WTC11 (cell line): ENCODE measurements at regions not wholly inside any gene's neighbourhood (a gene's known extent, or its start where the extent isn't known, plus 50 kb on each side); places are given as distances from the start of the nearest gene placed in this dataset.

Experiments
- ATAC-seq: fragments of 200-7000 bp; cut with Tn5 transposase; 2 replicates; pipeline ENCODE4 v1.10.0; 2021; ENCODE audit warnings: mild to moderate bottlenecking, moderate library complexity
- CTCF ChIA-PET: fragments of 300-600 bp; sonication (Branson Sonifier 250); formaldehyde crosslinking; loops from one replicate; lab custom pipeline; 2021; ENCODE audit warnings: antibody characterized with exemption; lab: Charles Lee
- POLR2A ChIA-PET: fragments of 350-600 bp; sonication (Branson Sonifier 250); formaldehyde crosslinking; loops from one replicate; lab custom pipeline; 2021; ENCODE audit warnings: antibody characterized with exemption; lab: Charles Lee
- DNase-seq: peaks from one replicate; pipeline ENCODE4 v3.0.0; 2021; ENCODE audit warnings: low spot score
- H3K27ac Mint-ChIP-seq: 2 replicates; pipeline ENCODE4 v1.8.0; 2021; ENCODE audit warnings: mixed read lengths
- H3K27me3 Mint-ChIP-seq: 2 replicates; pipeline ENCODE4 v1.8.0; 2021; ENCODE audit warnings: low read depth, mild to moderate bottlenecking, moderate library complexity, mixed read lengths
- H3K36me3 Mint-ChIP-seq: 2 replicates; pipeline ENCODE4 v1.8.0; 2021; ENCODE audit warnings: mixed read lengths
- H3K4me1 Mint-ChIP-seq: 2 replicates; pipeline ENCODE4 v1.8.0; 2022; ENCODE audit warnings: mixed read lengths
- H3K4me3 Mint-ChIP-seq: 2 replicates; pipeline ENCODE4 v1.8.0; 2021; ENCODE audit warnings: mild to moderate bottlenecking, moderate library complexity, mixed read lengths
- H3K9me3 Mint-ChIP-seq: 2 replicates; pipeline ENCODE4 v1.8.0; 2021; ENCODE audit warnings: mixed read lengths
- ATF3 ChIP-seq: sonication (generic); formaldehyde crosslinking; conservative IDR thresholded peaks from 2 replicates; pipeline ENCODE4 v1.8.1; 2022; ENCODE audit warnings: mild to moderate bottlenecking, missing genetic modification reagents
- CREB1 ChIP-seq: sonication (generic); formaldehyde crosslinking; IDR thresholded peaks from 2 replicates; pipeline ENCODE4 v1.8.0; 2023; ENCODE audit warnings: mild to moderate bottlenecking, missing genetic modification reagents
- E2F4 ChIP-seq: sonication (generic); formaldehyde crosslinking; IDR thresholded peaks from 2 replicates; pipeline ENCODE4 v1.8.1; 2022; ENCODE audit warnings: low read depth, mild to moderate bottlenecking, moderate library complexity, missing genetic modification reagents, borderline replicate concordance
- GABPB1 ChIP-seq: sonication (generic); formaldehyde crosslinking; IDR thresholded peaks from 2 replicates; pipeline ENCODE4 v1.8.1; 2023; ENCODE audit warnings: mild to moderate bottlenecking, missing genetic modification reagents
- GRHL2 ChIP-seq: fragments of 250-450 bp; sonication (Bioruptor Pico); IDR thresholded peaks from 2 replicates; pipeline ENCODE4 v1.8.0; 2022; ENCODE audit warnings: mild to moderate bottlenecking, moderate library complexity; ENCODE audit not compliant: insufficient replicate concordance, severe bottlenecking
- IRF2 ChIP-seq: sonication (generic); formaldehyde crosslinking; IDR thresholded peaks from 2 replicates; pipeline ENCODE4 v1.8.0; 2022; ENCODE audit warnings: low read depth, missing genetic modification reagents, borderline replicate concordance
- JUN ChIP-seq: sonication (generic); formaldehyde crosslinking; IDR thresholded peaks from 2 replicates; pipeline ENCODE4 v1.8.0; 2023; ENCODE audit warnings: mild to moderate bottlenecking, missing genetic modification reagents
- MLX ChIP-seq: sonication (generic); formaldehyde crosslinking; IDR thresholded peaks from 2 replicates; pipeline ENCODE4 v1.8.1; 2023; ENCODE audit warnings: mild to moderate bottlenecking, missing genetic modification reagents, moderate library complexity
- OVOL2 ChIP-seq: fragments of 250-450 bp; sonication (Bioruptor Pico); IDR thresholded peaks from 2 replicates; pipeline ENCODE4 v1.9.0; 2021; ENCODE audit warnings: mild to moderate bottlenecking, borderline replicate concordance
- SMAD3 ChIP-seq: sonication (generic); formaldehyde crosslinking; IDR thresholded peaks from 2 replicates; pipeline ENCODE4 v1.8.0; 2022; ENCODE audit warnings: missing genetic modification reagents, mild to moderate bottlenecking, borderline replicate concordance
- SOX15 ChIP-seq: fragments of 250-450 bp; sonication (Bioruptor Pico); IDR thresholded peaks from 2 replicates; pipeline ENCODE4 v1.9.0; 2021; ENCODE audit warnings: mild to moderate bottlenecking
- TCF7 ChIP-seq: sonication (generic); formaldehyde crosslinking; IDR thresholded peaks from 2 replicates; pipeline ENCODE4 v1.8.0; 2022; ENCODE audit warnings: mild to moderate bottlenecking, low read depth, missing genetic modification reagents, moderate library complexity
- TEAD1 ChIP-seq: sonication (generic); formaldehyde crosslinking; IDR thresholded peaks from 2 replicates; pipeline ENCODE4 v1.8.0; 2022; ENCODE audit warnings: mild to moderate bottlenecking, missing genetic modification reagents
- ZBTB21 ChIP-seq: sonication (generic); formaldehyde crosslinking; IDR thresholded peaks from 2 replicates; pipeline ENCODE4 v1.8.1; 2023; ENCODE audit warnings: mild to moderate bottlenecking, missing genetic modification reagents, borderline replicate concordance
- ZBTB43 ChIP-seq: sonication (generic); formaldehyde crosslinking; IDR thresholded peaks from 2 replicates; pipeline ENCODE4 v1.8.1; 2023; ENCODE audit warnings: mild to moderate bottlenecking, missing genetic modification reagents
- ZNF219 ChIP-seq: sonication (generic); formaldehyde crosslinking; IDR thresholded peaks from 2 replicates; pipeline ENCODE4 v1.8.0; 2023; ENCODE audit warnings: missing genetic modification reagents, mild to moderate bottlenecking, borderline replicate concordance
- ZNF671 ChIP-seq: fragments of 250-450 bp; sonication (Bioruptor Pico); IDR thresholded peaks from 2 replicates; pipeline ENCODE4 v1.8.0; 2021; ENCODE audit warnings: mild to moderate bottlenecking
- TF ChIP-seq, protein P1 (sequence below): sonication (generic); formaldehyde crosslinking; conservative IDR thresholded peaks from 2 replicates; pipeline ENCODE4 v1.8.1; 2023; ENCODE audit warnings: mild to moderate bottlenecking, low read depth, missing genetic modification reagents, moderate library complexity
- TF ChIP-seq, protein P2 (sequence below): sonication (generic); formaldehyde crosslinking; IDR thresholded peaks from 2 replicates; pipeline ENCODE4 v1.8.1; 2023; ENCODE audit warnings: mild to moderate bottlenecking, missing genetic modification reagents
- TF ChIP-seq, protein P3 (sequence below): sonication (generic); formaldehyde crosslinking; IDR thresholded peaks from 2 replicates; pipeline ENCODE4 v1.8.0; 2023; ENCODE audit warnings: mild to moderate bottlenecking, missing genetic modification reagents

DNA sequence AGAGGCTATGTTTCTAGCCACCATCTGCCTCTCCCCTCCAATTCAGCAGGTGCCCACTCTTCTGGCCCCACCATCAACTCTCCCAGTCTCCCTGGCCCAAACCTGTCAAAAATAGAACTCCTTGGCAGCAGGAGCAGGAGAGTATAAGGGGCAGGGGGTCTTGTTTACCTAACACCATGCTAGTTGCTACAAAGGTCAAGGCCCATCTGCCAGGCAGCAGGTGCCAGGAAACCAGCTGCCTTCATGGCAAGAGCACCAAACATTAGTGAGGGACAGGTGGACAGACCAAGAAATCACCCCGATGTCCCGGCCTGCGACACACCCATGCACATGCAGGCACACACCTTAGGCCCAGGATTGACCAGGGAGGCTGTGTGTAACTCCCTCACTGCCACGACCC, 387.9 kb downstream of the BUD13 start:
- no peak overlapping the region for H3K4me3 Mint-ChIP-seq
- CTCF ChIA-PET: interaction anchor here (0.9 to 3.0 kb wide), 2 partner anchors 38 to 114 kb away, joined by 3 to 9 read pairs; no protein-coding TSS in a partner anchor

GRCh38 chr11:116384407-116384806, 388.4 kb downstream of the BUD13 start:
- Mint-ChIP-seq H3K36me3 (no peaks in the 10 kb centered on the region), H3K27me3 (no peaks in the 10 kb centered on the region), H3K27ac (no peak overlapping the region), H3K4me1 (peaks cover 34% of the 10 kb centered on the region), H3K4me3 (no peak overlapping the region), H3K9me3 (no peaks in the 10 kb centered on the region)
- DNase-seq (no peak), ATAC-seq (peak; percentile 49)
- ChIA-PET POLR2A (no interaction called here), CTCF (interaction anchor here (0.9 to 3.0 kb wide), 2 partner anchors 38 to 115 kb away, joined by 3 to 9 read pairs; no protein-coding TSS in a partner anchor)
- TF ChIP-seq OVOL2 (CRISPR knock-in tag) (no peak), MLX (CRISPR knock-in tag) (no peak), GABPB1 (CRISPR knock-in tag) (no peak), JUN (CRISPR knock-in tag) (no peak), ZBTB43 (CRISPR knock-in tag) (no peak), E2F4 (CRISPR knock-in tag) (no peak), SMAD3 (no peak), IRF2 (CRISPR knock-in tag) (no peak), ZBTB21 (CRISPR knock-in tag) (no peak)
- TF ChIP-seq, protein P1, sequence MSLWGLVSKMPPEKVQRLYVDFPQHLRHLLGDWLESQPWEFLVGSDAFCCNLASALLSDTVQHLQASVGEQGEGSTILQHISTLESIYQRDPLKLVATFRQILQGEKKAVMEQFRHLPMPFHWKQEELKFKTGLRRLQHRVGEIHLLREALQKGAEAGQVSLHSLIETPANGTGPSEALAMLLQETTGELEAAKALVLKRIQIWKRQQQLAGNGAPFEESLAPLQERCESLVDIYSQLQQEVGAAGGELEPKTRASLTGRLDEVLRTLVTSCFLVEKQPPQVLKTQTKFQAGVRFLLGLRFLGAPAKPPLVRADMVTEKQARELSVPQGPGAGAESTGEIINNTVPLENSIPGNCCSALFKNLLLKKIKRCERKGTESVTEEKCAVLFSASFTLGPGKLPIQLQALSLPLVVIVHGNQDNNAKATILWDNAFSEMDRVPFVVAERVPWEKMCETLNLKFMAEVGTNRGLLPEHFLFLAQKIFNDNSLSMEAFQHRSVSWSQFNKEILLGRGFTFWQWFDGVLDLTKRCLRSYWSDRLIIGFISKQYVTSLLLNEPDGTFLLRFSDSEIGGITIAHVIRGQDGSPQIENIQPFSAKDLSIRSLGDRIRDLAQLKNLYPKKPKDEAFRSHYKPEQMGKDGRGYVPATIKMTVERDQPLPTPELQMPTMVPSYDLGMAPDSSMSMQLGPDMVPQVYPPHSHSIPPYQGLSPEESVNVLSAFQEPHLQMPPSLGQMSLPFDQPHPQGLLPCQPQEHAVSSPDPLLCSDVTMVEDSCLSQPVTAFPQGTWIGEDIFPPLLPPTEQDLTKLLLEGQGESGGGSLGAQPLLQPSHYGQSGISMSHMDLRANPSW (CRISPR knock-in tag): no peak
- TF ChIP-seq, protein P2, sequence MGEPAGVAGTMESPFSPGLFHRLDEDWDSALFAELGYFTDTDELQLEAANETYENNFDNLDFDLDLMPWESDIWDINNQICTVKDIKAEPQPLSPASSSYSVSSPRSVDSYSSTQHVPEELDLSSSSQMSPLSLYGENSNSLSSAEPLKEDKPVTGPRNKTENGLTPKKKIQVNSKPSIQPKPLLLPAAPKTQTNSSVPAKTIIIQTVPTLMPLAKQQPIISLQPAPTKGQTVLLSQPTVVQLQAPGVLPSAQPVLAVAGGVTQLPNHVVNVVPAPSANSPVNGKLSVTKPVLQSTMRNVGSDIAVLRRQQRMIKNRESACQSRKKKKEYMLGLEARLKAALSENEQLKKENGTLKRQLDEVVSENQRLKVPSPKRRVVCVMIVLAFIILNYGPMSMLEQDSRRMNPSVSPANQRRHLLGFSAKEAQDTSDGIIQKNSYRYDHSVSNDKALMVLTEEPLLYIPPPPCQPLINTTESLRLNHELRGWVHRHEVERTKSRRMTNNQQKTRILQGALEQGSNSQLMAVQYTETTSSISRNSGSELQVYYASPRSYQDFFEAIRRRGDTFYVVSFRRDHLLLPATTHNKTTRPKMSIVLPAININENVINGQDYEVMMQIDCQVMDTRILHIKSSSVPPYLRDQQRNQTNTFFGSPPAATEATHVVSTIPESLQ (CRISPR knock-in tag): no peak
- TF ChIP-seq, protein P3, sequence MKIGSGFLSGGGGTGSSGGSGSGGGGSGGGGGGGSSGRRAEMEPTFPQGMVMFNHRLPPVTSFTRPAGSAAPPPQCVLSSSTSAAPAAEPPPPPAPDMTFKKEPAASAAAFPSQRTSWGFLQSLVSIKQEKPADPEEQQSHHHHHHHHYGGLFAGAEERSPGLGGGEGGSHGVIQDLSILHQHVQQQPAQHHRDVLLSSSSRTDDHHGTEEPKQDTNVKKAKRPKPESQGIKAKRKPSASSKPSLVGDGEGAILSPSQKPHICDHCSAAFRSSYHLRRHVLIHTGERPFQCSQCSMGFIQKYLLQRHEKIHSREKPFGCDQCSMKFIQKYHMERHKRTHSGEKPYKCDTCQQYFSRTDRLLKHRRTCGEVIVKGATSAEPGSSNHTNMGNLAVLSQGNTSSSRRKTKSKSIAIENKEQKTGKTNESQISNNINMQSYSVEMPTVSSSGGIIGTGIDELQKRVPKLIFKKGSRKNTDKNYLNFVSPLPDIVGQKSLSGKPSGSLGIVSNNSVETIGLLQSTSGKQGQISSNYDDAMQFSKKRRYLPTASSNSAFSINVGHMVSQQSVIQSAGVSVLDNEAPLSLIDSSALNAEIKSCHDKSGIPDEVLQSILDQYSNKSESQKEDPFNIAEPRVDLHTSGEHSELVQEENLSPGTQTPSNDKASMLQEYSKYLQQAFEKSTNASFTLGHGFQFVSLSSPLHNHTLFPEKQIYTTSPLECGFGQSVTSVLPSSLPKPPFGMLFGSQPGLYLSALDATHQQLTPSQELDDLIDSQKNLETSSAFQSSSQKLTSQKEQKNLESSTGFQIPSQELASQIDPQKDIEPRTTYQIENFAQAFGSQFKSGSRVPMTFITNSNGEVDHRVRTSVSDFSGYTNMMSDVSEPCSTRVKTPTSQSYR (CRISPR knock-in tag): no peak

More for the DNA sequence above, 387.9 kb downstream of the BUD13 start:
- Mint-ChIP-seq H3K27me3 (no peaks in the 10 kb centered on the region), H3K36me3 (no peaks in the 10 kb centered on the region), H3K4me1 (peaks cover 29% of the 10 kb centered on the region), H3K27ac (no peak overlapping the region), H3K9me3 (no peaks in the 10 kb centered on the region)
- ATAC-seq: no peak
- POLR2A ChIA-PET: no interaction called here
- no peak for TF ChIP-seq ZNF219 (CRISPR knock-in tag)
- no peak for TF ChIP-seq ATF3 (CRISPR knock-in tag)
- TF ChIP-seq CREB1 (CRISPR knock-in tag): no peak
- no peak for TF ChIP-seq TEAD1 (CRISPR knock-in tag)
- TF ChIP-seq SOX15: no peak
- TF ChIP-seq TCF7 (CRISPR knock-in tag): no peak
- no peak for TF ChIP-seq GRHL2 (CRISPR knock-in tag)
- TF ChIP-seq OVOL2 (CRISPR knock-in tag): no peak
- TF ChIP-seq, protein P3 (CRISPR knock-in tag): no peak
- TF ChIP-seq ZNF671 (CRISPR knock-in tag): no peak
- no peak for DNase-seq
